ENCODE measurements at regions not wholly inside any gene's neighbourhood (a gene's known extent, or its start where the extent isn't known, plus 50 kb on each side); places are given as distances from the start of the nearest gene placed in this dataset.

DNA sequence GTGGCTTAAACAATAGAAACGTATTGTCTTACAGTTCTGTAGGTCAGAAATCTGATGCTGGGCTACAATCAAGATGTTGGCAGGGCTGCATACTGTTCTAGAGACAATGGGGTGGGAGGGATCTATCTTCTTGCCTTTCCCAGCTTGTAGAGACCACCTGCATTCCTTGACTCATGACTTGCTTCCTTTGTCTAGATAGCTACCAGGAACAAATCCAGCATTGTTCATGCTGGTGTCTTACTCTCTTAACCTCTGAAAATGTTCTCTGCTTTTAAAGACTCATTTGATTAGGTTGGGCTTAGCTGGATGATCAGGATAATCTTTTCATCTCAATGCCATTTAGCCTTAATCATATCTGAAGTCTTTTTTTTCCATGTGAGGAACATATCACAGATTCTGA, 169.0 kb downstream of the ZNF330 start:
- no peak overlapping the region for H3K27ac ChIP-seq
- H3K36me3 ChIP-seq (replicated peaks in 1 of 2; ENCODE audit: insufficient read depth in 1 of 2, low read depth in 2 of 2): no peaks in the 10 kb centered on the region
- 71 to 83% methylated on average over 1 of the region's 1 CpG for WGBS, 2 donors
- TF ChIP-seq, protein P1, sequence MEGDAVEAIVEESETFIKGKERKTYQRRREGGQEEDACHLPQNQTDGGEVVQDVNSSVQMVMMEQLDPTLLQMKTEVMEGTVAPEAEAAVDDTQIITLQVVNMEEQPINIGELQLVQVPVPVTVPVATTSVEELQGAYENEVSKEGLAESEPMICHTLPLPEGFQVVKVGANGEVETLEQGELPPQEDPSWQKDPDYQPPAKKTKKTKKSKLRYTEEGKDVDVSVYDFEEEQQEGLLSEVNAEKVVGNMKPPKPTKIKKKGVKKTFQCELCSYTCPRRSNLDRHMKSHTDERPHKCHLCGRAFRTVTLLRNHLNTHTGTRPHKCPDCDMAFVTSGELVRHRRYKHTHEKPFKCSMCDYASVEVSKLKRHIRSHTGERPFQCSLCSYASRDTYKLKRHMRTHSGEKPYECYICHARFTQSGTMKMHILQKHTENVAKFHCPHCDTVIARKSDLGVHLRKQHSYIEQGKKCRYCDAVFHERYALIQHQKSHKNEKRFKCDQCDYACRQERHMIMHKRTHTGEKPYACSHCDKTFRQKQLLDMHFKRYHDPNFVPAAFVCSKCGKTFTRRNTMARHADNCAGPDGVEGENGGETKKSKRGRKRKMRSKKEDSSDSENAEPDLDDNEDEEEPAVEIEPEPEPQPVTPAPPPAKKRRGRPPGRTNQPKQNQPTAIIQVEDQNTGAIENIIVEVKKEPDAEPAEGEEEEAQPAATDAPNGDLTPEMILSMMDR (IDR thresholded peaks at IDR 0.05): no peak
- TF ChIP-seq POLR2A (IDR thresholded peaks at IDR 0.05): no peak
- H3K4me1 ChIP-seq: no peaks in the 10 kb centered on the region
- intact Hi-C loops (cut with DNase I): no loop called here
- H3K27me3 ChIP-seq: no peaks in the 10 kb centered on the region
- DNase-seq (no peak), ATAC-seq (no peak)
- no peak overlapping the region for H3K4me3 ChIP-seq
- H3K9me3 ChIP-seq: no peaks in the 10 kb centered on the region

DNA sequence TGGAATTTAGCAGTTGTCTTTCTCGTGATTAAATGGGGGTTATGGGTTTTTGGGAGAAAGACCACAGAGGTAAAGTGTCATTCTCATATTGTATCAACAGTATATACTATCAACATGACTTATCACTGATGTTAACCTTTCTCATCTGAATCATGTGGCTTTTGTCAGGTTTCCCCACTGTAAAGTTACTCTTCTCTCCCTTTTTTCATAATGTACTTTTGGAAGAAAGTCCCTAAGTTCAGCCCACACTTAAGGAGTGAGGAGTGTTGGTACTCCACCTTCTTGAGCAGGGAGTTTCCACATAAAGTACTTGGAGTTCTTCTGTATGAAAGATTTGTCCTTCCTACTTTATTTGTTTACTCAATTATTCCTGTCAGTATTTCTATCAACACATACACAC, 169.9 kb downstream of the ZNF330 start:
- TF ChIP-seq POLR2A (IDR thresholded peaks at IDR 0.05): no peak
- TF ChIP-seq, protein P1 (IDR thresholded peaks at IDR 0.05): no peak
- H3K9me3 ChIP-seq: no peaks in the 10 kb centered on the region
- no peak overlapping the region for H3K4me3 ChIP-seq
- ATAC-seq (no peak), DNase-seq (no peak)
- intact Hi-C loops (cut with DNase I): no loop called here
- no peaks in the 10 kb centered on the region for H3K36me3 ChIP-seq (replicated peaks in 1 of 2; ENCODE audit: insufficient read depth in 1 of 2, low read depth in 2 of 2)
- H3K27me3 ChIP-seq: no peaks in the 10 kb centered on the region
- no peak overlapping the region for H3K27ac ChIP-seq
- H3K4me1 ChIP-seq: no peaks in the 10 kb centered on the region
- WGBS, 2 donors: 39 to 44% methylated on average over 1 of the region's 1 CpG

DNA sequence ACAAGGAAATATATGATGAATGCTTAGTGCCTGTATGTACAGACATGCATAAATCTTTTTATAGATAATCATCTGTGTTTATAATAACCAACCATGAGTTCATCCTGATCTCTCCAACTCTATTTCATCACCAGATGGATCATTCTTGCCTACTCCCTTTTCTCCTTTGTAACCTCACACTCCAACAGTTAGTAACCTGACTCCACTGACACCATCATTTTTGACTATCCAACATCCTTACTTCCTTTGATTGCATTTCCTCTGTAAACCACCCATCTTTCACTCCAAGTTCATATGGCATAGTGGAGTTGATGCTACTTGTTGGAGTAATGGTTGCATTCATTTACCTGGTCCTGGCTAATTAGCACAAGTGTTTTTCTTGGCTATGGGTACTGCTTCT, 170.6 kb downstream of the ZNF330 start:
- Histone ChIP-seq H3K27me3 (no peaks in the 10 kb centered on the region), H3K4me3 (no peak overlapping the region), H3K9me3 (no peaks in the 10 kb centered on the region), H3K27ac (no peak overlapping the region), H3K4me1 (no peaks in the 10 kb centered on the region), H3K36me3 (replicated peaks in 1 of 2; ENCODE audit: insufficient read depth in 1 of 2, low read depth in 2 of 2) (no peaks in the 10 kb centered on the region)
- intact Hi-C loops (cut with DNase I): no loop called here
- TF ChIP-seq POLR2A (IDR thresholded peaks at IDR 0.05): no peak
- TF ChIP-seq, protein P1 (IDR thresholded peaks at IDR 0.05): no peak
- DNase-seq (no peak), ATAC-seq (no peak)

DNA sequence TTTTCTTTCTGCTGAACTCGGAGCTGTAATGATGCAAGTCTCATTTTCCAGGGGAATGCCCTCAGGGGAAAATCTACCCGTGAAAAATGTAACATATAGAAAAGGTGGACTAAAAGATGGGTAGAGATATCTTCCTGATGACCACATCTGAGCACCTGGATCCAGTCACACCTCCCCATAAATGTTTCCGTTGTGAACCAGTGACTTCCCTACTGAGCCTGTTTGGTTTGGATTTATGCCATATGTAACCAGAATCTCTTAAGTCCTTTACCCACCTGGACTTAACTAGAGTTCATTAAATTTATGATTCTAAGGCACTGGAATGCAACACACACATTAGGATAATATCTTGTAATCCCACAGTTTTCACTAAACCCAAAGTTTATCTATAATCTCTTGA, 171.1 kb downstream of the ZNF330 start:
- H3K9me3 ChIP-seq: no peaks in the 10 kb centered on the region
- DNase-seq (no peak), ATAC-seq (no peak)
- no peaks in the 10 kb centered on the region for H3K36me3 ChIP-seq (replicated peaks in 1 of 2; ENCODE audit: insufficient read depth in 1 of 2, low read depth in 2 of 2)
- intact Hi-C loops (cut with DNase I): no loop called here
- H3K27me3 ChIP-seq: no peaks in the 10 kb centered on the region
- 55 to 59% methylated on average over 3 of the region's 3 CpGs for WGBS, 2 donors
- no peaks in the 10 kb centered on the region for H3K4me1 ChIP-seq
- no peak overlapping the region for H3K4me3 ChIP-seq
- TF ChIP-seq, protein P1 (IDR thresholded peaks at IDR 0.05): no peak
- TF ChIP-seq POLR2A (IDR thresholded peaks at IDR 0.05): no peak
- H3K27ac ChIP-seq: no peak overlapping the region

DNA sequence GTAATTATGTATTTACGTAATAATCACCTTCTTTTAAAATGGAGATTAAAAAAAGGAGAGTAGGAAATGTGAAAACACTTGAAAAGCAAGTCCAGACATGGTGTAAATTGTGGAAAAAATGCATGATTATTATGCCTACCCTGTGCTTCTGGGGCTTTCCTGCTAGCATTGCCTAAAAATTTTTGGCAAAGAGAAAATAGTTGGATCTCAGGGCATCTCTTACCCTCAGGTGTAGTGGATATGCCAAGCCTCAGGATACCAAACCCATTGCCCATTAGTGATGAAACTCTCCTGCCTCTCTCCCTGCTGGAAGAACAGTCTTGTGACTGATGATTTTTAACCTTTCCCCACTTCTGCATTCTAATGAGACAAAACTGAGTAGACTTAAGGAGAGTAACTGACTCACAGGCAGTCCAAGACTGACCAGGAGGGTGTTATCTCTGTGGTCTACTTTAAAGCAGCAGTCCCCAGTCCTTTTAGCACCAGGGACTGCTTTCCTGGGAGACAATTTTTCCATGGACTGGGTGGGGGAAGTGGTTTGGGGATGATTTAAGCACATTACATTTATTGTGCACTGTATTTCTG, 174.6 kb downstream of the ZNF330 start:
- Histone ChIP-seq H3K4me3 (no peak overlapping the region), H3K4me1 (no peaks in the 10 kb centered on the region), H3K9me3 (no peaks in the 10 kb centered on the region), H3K36me3 (replicated peaks in 1 of 2; ENCODE audit: insufficient read depth in 1 of 2, low read depth in 2 of 2) (no peaks in the 10 kb centered on the region), H3K27me3 (no peaks in the 10 kb centered on the region), H3K27ac (no peak overlapping the region)
- intact Hi-C loops (cut with DNase I): no loop called here
- no peak for TF ChIP-seq POLR2A (IDR thresholded peaks at IDR 0.05)
- TF ChIP-seq, protein P1 (IDR thresholded peaks at IDR 0.05): no peak
- no peak for DNase-seq
- ATAC-seq: no peak
- 88 to 95% methylated on average over 1 of the region's 1 CpG for WGBS, 2 donors

Measured in body of pancreas (tissue), 4 donors.